Fibroblast of the aortic adventitia (primary cell): ENCODE measurements at regions not wholly inside any gene's neighbourhood (a gene's known extent, or its start where the extent isn't known, plus 50 kb on each side); places are given as distances from the start of the nearest gene placed in this dataset.

Experiments
- DNase-seq: peaks from one replicate; pipeline ENCODE4 v3.0.0-alpha.2; 2010; ENCODE audit warnings: low read depth
- H3K4me3 ChIP-seq: 2 replicates; pipeline ENCODE4 v1.5.1; 2011; ENCODE audit warnings: low read depth, mild to moderate bottlenecking, control low read depth, low read length, moderate library complexity
- TF ChIP-seq, protein P1 (sequence below): IDR thresholded peaks from 2 replicates; pipeline ENCODE4 v1.5.1; 2011; ENCODE audit warnings: mild to moderate bottlenecking, low read length, control low read depth, inconsistent platforms; ENCODE audit not compliant: insufficient read depth

GRCh38 chrX:34879886-34880285 lies 62.7 kb upstream of the FAM47B start:
- TF ChIP-seq, protein P1, sequence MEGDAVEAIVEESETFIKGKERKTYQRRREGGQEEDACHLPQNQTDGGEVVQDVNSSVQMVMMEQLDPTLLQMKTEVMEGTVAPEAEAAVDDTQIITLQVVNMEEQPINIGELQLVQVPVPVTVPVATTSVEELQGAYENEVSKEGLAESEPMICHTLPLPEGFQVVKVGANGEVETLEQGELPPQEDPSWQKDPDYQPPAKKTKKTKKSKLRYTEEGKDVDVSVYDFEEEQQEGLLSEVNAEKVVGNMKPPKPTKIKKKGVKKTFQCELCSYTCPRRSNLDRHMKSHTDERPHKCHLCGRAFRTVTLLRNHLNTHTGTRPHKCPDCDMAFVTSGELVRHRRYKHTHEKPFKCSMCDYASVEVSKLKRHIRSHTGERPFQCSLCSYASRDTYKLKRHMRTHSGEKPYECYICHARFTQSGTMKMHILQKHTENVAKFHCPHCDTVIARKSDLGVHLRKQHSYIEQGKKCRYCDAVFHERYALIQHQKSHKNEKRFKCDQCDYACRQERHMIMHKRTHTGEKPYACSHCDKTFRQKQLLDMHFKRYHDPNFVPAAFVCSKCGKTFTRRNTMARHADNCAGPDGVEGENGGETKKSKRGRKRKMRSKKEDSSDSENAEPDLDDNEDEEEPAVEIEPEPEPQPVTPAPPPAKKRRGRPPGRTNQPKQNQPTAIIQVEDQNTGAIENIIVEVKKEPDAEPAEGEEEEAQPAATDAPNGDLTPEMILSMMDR, result no peak
- no peak for DNase-seq
- H3K4me3 ChIP-seq, result no peak overlapping the region

GRCh38 chrX:34880656-34881055 lies 61.9 kb upstream of the FAM47B start:
- no peak overlapping the region for H3K4me3 ChIP-seq
- TF ChIP-seq, protein P1, result no peak
- DNase-seq, result peak; percentile 56

GRCh38 chrX:34881671-34882070 lies 60.9 kb upstream of the FAM47B start:
- TF ChIP-seq, protein P1, result no peak
- no peak for DNase-seq
- H3K4me3 ChIP-seq, result no peak overlapping the region

GRCh38 chrX:34884817-34885216 lies 57.8 kb upstream of the FAM47B start:
- TF ChIP-seq, protein P1, result no peak
- H3K4me3 ChIP-seq, result no peak overlapping the region
- peak; percentile 84 for DNase-seq

GRCh38 chrX:34886011-34886410 lies 56.6 kb upstream of the FAM47B start:
- TF ChIP-seq, protein P1, result no peak
- DNase-seq, result peak; percentile 57
- H3K4me3 ChIP-seq, result no peak overlapping the region

- DNase-seq, result no peak
- TF ChIP-seq, protein P1, result no peak
- no peak overlapping the region for H3K4me3 ChIP-seq
Observed at GRCh38 chrX:34891391-34891790, 51.2 kb upstream of the FAM47B start.
